Endothelial cell of umbilical vein (primary cell): ENCODE measurements at regions not wholly inside any gene's neighbourhood (a gene's known extent, or its start where the extent isn't known, plus 50 kb on each side); places are given as distances from the start of the nearest gene placed in this dataset.

Experiments used
- BruUV-seq: library from RNA; stranded (reverse); fragments of 400-500 nt; replicated peaks from 2 replicates; lab custom pipeline; 2021; lab: Mats Ljungman, UMichigan
- CTCF ChIA-PET: fragments of 300-600, 350-600 bp; sonication (Branson Sonifier 250); formaldehyde crosslinking; loops from one replicate; lab custom pipeline; 2021; ENCODE audit warnings: antibody characterized with exemption, inconsistent platforms; lab: Charles Lee
- POLR2A ChIA-PET: fragments of 300-600, 350-600 bp; sonication (Branson Sonifier 250); formaldehyde crosslinking; loops from one replicate; lab custom pipeline; 2021; ENCODE audit warnings: antibody characterized with exemption, inconsistent platforms; lab: Charles Lee
- DNase-seq: peaks from one replicate; pipeline ENCODE4 v3.0.0-alpha.2; 2011; ENCODE audit warnings: low read depth, low spot score
- FAIRE-seq: peaks from 2 replicates; lab custom pipeline; 2011; peaks lifted over from hg19 to GRCh38; lab: Jason Lieb, UNC
- H2AFZ ChIP-seq: 2 replicates; pipeline ENCODE4 v1.6.0; 2012; ENCODE audit warnings: low read depth, low read length, control low read depth, inconsistent platforms
- H3K27ac ChIP-seq: 2 replicates; pipeline ENCODE4 v1.5.1; 2011; ENCODE audit warnings: low read depth, mild to moderate bottlenecking, control low read depth, low read length, moderate library complexity; ENCODE audit not compliant: insufficient read depth
- H3K27me3 ChIP-seq, 2 experiments: 2 replicates each; pipeline versions ENCODE4 v1.6.0 to v1.6.1; 2011; ENCODE audit warnings: low read length in 2 of 2, mixed read lengths in 1 of 2; ENCODE audit not compliant: control insufficient read depth in 2 of 2, insufficient read depth in 2 of 2
- H3K36me3 ChIP-seq, 2 experiments: 2 replicates in 1 of 2; 3 replicates in 1 of 2; pipeline ENCODE4 v1.5.1; 2011; ENCODE audit warnings: low read length in 2 of 2, mild to moderate bottlenecking in 1 of 2, moderate library complexity in 1 of 2; ENCODE audit not compliant: control insufficient read depth in 2 of 2, insufficient read depth in 2 of 2; ENCODE audit errors: extremely low read depth in 1 of 2
- H3K4me1 ChIP-seq: 3 replicates; pipeline ENCODE4 v1.5.1; 2011; ENCODE audit warnings: mild to moderate bottlenecking, low read length; ENCODE audit not compliant: control insufficient read depth, insufficient read depth; ENCODE audit errors: extremely low read depth
- H3K4me2 ChIP-seq: 2 replicates; pipeline ENCODE4 v1.6.1; 2011; ENCODE audit warnings: low read length, control low read depth, mixed read lengths; ENCODE audit not compliant: insufficient read depth
- H3K4me3 ChIP-seq, 3 experiments: fragments of 200-600 bp in 1 of 3; sonication (generic), shearing (Covaris generic) in 1 of 3; replicated peaks in 1 of 3; 2 replicates each; pipeline ENCODE4 v1.5.1; 2011 to 2016; ENCODE audit warnings: control low read depth in 3 of 3, low read length in 3 of 3, mild to moderate bottlenecking in 2 of 3, inconsistent platforms in 1 of 3, low read depth in 1 of 3, moderate library complexity in 1 of 3; ENCODE audit not compliant: insufficient read depth in 1 of 3
- H3K79me2 ChIP-seq: 2 replicates; pipeline ENCODE4 v1.6.0; 2012; ENCODE audit warnings: low read length, inconsistent platforms; ENCODE audit not compliant: control insufficient read depth, insufficient read depth
- H3K9ac ChIP-seq: replicated peaks from 2 replicates; pipeline ENCODE3; 2011; ENCODE audit warnings: low read length, control low read depth; ENCODE audit not compliant: insufficient read depth; ENCODE audit errors: extremely low read depth
- H3K9me1 ChIP-seq: replicated peaks from 3 replicates; pipeline ENCODE4 v1.6.0; 2011; ENCODE audit warnings: mild to moderate bottlenecking, low read length; ENCODE audit not compliant: control insufficient read depth, insufficient read depth; ENCODE audit errors: extremely low read depth
- H3K9me3 ChIP-seq: replicated peaks from 2 replicates; pipeline ENCODE4 v1.5.1; 2012; ENCODE audit warnings: low read length, inconsistent platforms; ENCODE audit not compliant: control insufficient read depth, insufficient read depth
- H4K20me1 ChIP-seq: replicated peaks from 2 replicates; pipeline ENCODE3; 2011; ENCODE audit warnings: mild to moderate bottlenecking, low read length; ENCODE audit not compliant: control insufficient read depth, insufficient read depth; ENCODE audit errors: extremely low read depth
- EZH2 ChIP-seq: IDR thresholded peaks from 2 replicates; pipeline ENCODE4 v1.6.1; 2012; ENCODE audit warnings: borderline replicate concordance, low read depth, mild to moderate bottlenecking, moderate library complexity, low read length, inconsistent platforms; ENCODE audit not compliant: severe bottlenecking
- FOS ChIP-seq: IDR thresholded peaks from 2 replicates; pipeline ENCODE4 v1.6.1; 2011; ENCODE audit warnings: mild to moderate bottlenecking, low read length, moderate library complexity, borderline replicate concordance; ENCODE audit not compliant: insufficient read depth
- GATA2 ChIP-seq: IDR thresholded peaks from 2 replicates; pipeline ENCODE4 v1.7.0; 2011; ENCODE audit warnings: low read depth, mild to moderate bottlenecking, moderate library complexity, mixed read lengths, low read length; ENCODE audit not compliant: insufficient read length, insufficient read depth
- JUN ChIP-seq: IDR thresholded peaks from 2 replicates; pipeline ENCODE4 v1.6.1; 2011; ENCODE audit warnings: borderline replicate concordance, low read depth; ENCODE audit not compliant: insufficient read length, insufficient read depth
- MAX ChIP-seq: IDR thresholded peaks from 2 replicates; pipeline ENCODE4 v1.6.1; 2011; ENCODE audit not compliant: insufficient read depth, insufficient read length
- MYC ChIP-seq: IDR thresholded peaks from one replicate; pipeline ENCODE4 v1.6.1; 2011; ENCODE audit warnings: mild to moderate bottlenecking, low read depth, low read length
- POLR2A ChIP-seq: IDR thresholded peaks from 2 replicates; pipeline ENCODE4 v1.6.1; 2012; ENCODE audit warnings: low read depth, mild to moderate bottlenecking, control low read depth, low read length
- POLR2AphosphoS5 ChIP-seq: IDR thresholded peaks from 2 replicates; pipeline ENCODE4 v1.6.1; 2012; ENCODE audit warnings: low read depth, mild to moderate bottlenecking, control low read depth, low read length, moderate library complexity; ENCODE audit not compliant: insufficient read depth
- dilution Hi-C: fragments of 300-500 bp; cut with MboI; formaldehyde crosslinking; loops from one replicate; pipeline ENCODE4 v1.15.0; 2019; ENCODE audit warnings: low sequenced_read_pairs; ENCODE audit not compliant: extremely low pct_ligation_motif_present
- intact Hi-C: fragments of 100-400 bp; cut with micrococcal nuclease; formaldehyde crosslinking; loops from one replicate; pipeline ENCODE4 v1.10.0; 2022
- TF ChIP-seq, protein P1 (sequence below), 2 donors: IDR thresholded peaks; 1 replicate in 1 of 2; 2 replicates in 1 of 2; pipeline ENCODE4 v1.5.1; 2011; ENCODE audit warnings: low read length in 2 of 2, mild to moderate bottlenecking in 2 of 2, moderate library complexity in 2 of 2, control low read depth in 1 of 2, inconsistent platforms in 1 of 2, low read depth in 1 of 2; ENCODE audit not compliant: insufficient read depth in 1 of 2; ENCODE audit errors: extremely low read depth in 1 of 2

DNA sequence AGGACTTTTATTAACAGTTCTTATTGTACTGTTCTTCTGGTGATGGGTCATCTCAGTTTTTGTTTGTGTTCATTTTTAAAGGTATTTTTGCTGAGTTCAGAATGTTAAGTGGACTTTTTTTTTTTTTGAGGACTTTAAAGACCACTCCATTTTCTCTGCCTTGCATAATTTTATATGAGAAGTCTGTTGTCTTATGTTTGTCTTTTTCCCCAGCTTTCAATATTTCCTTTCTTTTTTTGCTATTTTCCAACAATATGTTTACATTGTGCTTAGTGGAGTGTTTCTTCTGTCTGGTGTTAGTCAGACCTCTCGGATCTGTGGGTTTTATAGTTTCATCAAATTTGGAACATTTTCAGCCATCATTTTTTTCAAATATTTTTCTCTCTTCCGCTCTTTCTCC, 290.0 kb upstream of the TNRC6C start:
- Histone ChIP-seq H3K4me2 (no peak overlapping the region), H3K9me1 (no peaks in the 10 kb centered on the region), H3K36me3 (no peaks in the 10 kb centered on the region), H3K27me3 (no peaks in the 10 kb centered on the region), H3K27ac (no peak overlapping the region), H3K4me3 (no peak overlapping the region), H2AFZ (no peak overlapping the region), H3K9me3 (no peaks in the 10 kb centered on the region), H3K79me2 (no peaks in the 10 kb centered on the region), H4K20me1 (no peaks in the 10 kb centered on the region), H3K4me1 (no peaks in the 10 kb centered on the region), H3K9ac (no peak overlapping the region)
- DNase-seq (no peak), FAIRE-seq (no peak)
- no peak for TF ChIP-seq MAX
- BruUV-seq, result no TSS peak
- POLR2A ChIA-PET, result no interaction called here
- CTCF ChIA-PET, result no interaction called here
- intact Hi-C loops (no loop called here), dilution Hi-C loops (no loop called here)

- FAIRE-seq (no peak), DNase-seq (no peak)
- POLR2A ChIA-PET, result no interaction called here
- Histone ChIP-seq H3K4me2 (no peak overlapping the region), H3K9ac (no peak overlapping the region), H3K27me3 (no peaks in the 10 kb centered on the region), H4K20me1 (no peaks in the 10 kb centered on the region), H3K36me3 (no peaks in the 10 kb centered on the region), H3K27ac (no peak overlapping the region), H3K4me3 (no peak overlapping the region), H3K9me1 (no peaks in the 10 kb centered on the region), H2AFZ (no peak overlapping the region), H3K79me2 (no peaks in the 10 kb centered on the region), H3K4me1 (no peaks in the 10 kb centered on the region), H3K9me3 (no peaks in the 10 kb centered on the region)
- dilution Hi-C loops (no loop called here), intact Hi-C loops (no loop called here)
- CTCF ChIA-PET, result no interaction called here
- TF ChIP-seq MAX (no peak), MYC (no peak), GATA2 (no peak), POLR2A (no peak), JUN (no peak), POLR2AphosphoS5 (no peak), FOS (no peak), EZH2 (no peak)
- TF ChIP-seq, protein P1, sequence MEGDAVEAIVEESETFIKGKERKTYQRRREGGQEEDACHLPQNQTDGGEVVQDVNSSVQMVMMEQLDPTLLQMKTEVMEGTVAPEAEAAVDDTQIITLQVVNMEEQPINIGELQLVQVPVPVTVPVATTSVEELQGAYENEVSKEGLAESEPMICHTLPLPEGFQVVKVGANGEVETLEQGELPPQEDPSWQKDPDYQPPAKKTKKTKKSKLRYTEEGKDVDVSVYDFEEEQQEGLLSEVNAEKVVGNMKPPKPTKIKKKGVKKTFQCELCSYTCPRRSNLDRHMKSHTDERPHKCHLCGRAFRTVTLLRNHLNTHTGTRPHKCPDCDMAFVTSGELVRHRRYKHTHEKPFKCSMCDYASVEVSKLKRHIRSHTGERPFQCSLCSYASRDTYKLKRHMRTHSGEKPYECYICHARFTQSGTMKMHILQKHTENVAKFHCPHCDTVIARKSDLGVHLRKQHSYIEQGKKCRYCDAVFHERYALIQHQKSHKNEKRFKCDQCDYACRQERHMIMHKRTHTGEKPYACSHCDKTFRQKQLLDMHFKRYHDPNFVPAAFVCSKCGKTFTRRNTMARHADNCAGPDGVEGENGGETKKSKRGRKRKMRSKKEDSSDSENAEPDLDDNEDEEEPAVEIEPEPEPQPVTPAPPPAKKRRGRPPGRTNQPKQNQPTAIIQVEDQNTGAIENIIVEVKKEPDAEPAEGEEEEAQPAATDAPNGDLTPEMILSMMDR (IDR thresholded peaks at IDR 0.05; ENCODE audit: extremely low read depth in 1 of 2, insufficient read depth in 1 of 2, low read depth in 1 of 2, low read length in 2 of 2), result no peak
- no TSS peak for BruUV-seq
These were observed 288.3 kb upstream of the TNRC6C start for GRCh38 chr17:77670173-77670572.
